HepG2 (cell line): ENCODE measurements at regions not wholly inside any gene's neighbourhood (a gene's known extent, or its start where the extent isn't known, plus 50 kb on each side); places are given as distances from the start of the nearest gene placed in this dataset.

Experiments
- CCAR2 ChIP-seq: fragments of 200-400 bp; formaldehyde crosslinking; optimal IDR thresholded peaks from 2 replicates; pipeline ENCODE3; 2018; ENCODE audit warnings: low read depth, mild to moderate bottlenecking, low read length, moderate library complexity
- CEBPB ChIP-seq: IDR thresholded peaks from 2 replicates; pipeline ENCODE4 v1.6.1; 2011; ENCODE audit warnings: low read depth, low read length, improper control_type of control experiment, borderline replicate concordance
- EP300 ChIP-seq, 3 experiments: sonication (generic) in 1 of 3; formaldehyde crosslinking in 1 of 3; IDR thresholded peaks; 2 replicates each; pipeline versions ENCODE4 v1.5.1 to v1.6.1; 2011 to 2020; ENCODE audit warnings: low read depth in 2 of 3, low read length in 2 of 3, borderline replicate concordance in 1 of 3, improper control_type of control experiment in 1 of 3, mild to moderate bottlenecking in 1 of 3, missing genetic modification reagents in 1 of 3, moderate library complexity in 1 of 3
- FOXP1 ChIP-seq, 2 experiments: fragments of 450-650 bp in 1 of 2; IDR thresholded peaks; 2 replicates each; pipeline ENCODE4 v1.6.1; 2017 to 2018; ENCODE audit warnings: antibody characterized with exemption in 1 of 2
- HHEX ChIP-seq: IDR thresholded peaks from 2 replicates; pipeline ENCODE4 v1.6.1; 2016; ENCODE audit warnings: control low read depth
- POLR2AphosphoS5 ChIP-seq: IDR thresholded peaks from 2 replicates; pipeline ENCODE4 v1.6.1; 2012; ENCODE audit warnings: low read depth, low read length
- ZNF292 ChIP-seq: sonication (generic); formaldehyde crosslinking; IDR thresholded peaks from 2 replicates; pipeline ENCODE4 v1.8.1; 2022; ENCODE audit warnings: mild to moderate bottlenecking, low read depth, missing genetic modification reagents, borderline replicate concordance
- ZNF567 ChIP-seq: sonication (generic); formaldehyde crosslinking; IDR thresholded peaks from 2 replicates; pipeline ENCODE4 v1.8.1; 2023; ENCODE audit warnings: mild to moderate bottlenecking, missing genetic modification reagents, borderline replicate concordance
- ZNF772 ChIP-seq: sonication (generic); formaldehyde crosslinking; IDR thresholded peaks from 2 replicates; pipeline ENCODE4 v1.5.0; 2020; ENCODE audit warnings: mild to moderate bottlenecking, missing genetic modification reagents
- TF ChIP-seq, protein P1 (sequence below), 2 experiments: IDR thresholded peaks; 2 replicates each; pipeline ENCODE4 v1.6.1; 2011 to 2012; ENCODE audit warnings: low read length in 2 of 2, borderline replicate concordance in 1 of 2, low read depth in 1 of 2, mild to moderate bottlenecking in 1 of 2, moderate library complexity in 1 of 2
- TF ChIP-seq, protein P2 (sequence below): sonication (generic); formaldehyde crosslinking; IDR thresholded peaks from 2 replicates; pipeline ENCODE4 v1.4.0; 2020; ENCODE audit warnings: missing genetic modification reagents
- TF ChIP-seq, protein P3 (sequence below): IDR thresholded peaks from 2 replicates; pipeline ENCODE4 v1.6.1; 2016; ENCODE audit warnings: low read depth

GRCh38 chr18:56489893-56490292, 148.5 kb downstream of the TXNL1 start:
- no peak for TF ChIP-seq HHEX
- TF ChIP-seq, protein P1, sequence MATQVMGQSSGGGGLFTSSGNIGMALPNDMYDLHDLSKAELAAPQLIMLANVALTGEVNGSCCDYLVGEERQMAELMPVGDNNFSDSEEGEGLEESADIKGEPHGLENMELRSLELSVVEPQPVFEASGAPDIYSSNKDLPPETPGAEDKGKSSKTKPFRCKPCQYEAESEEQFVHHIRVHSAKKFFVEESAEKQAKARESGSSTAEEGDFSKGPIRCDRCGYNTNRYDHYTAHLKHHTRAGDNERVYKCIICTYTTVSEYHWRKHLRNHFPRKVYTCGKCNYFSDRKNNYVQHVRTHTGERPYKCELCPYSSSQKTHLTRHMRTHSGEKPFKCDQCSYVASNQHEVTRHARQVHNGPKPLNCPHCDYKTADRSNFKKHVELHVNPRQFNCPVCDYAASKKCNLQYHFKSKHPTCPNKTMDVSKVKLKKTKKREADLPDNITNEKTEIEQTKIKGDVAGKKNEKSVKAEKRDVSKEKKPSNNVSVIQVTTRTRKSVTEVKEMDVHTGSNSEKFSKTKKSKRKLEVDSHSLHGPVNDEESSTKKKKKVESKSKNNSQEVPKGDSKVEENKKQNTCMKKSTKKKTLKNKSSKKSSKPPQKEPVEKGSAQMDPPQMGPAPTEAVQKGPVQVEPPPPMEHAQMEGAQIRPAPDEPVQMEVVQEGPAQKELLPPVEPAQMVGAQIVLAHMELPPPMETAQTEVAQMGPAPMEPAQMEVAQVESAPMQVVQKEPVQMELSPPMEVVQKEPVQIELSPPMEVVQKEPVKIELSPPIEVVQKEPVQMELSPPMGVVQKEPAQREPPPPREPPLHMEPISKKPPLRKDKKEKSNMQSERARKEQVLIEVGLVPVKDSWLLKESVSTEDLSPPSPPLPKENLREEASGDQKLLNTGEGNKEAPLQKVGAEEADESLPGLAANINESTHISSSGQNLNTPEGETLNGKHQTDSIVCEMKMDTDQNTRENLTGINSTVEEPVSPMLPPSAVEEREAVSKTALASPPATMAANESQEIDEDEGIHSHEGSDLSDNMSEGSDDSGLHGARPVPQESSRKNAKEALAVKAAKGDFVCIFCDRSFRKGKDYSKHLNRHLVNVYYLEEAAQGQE (IDR thresholded peaks at IDR 0.05; ENCODE audit: borderline replicate concordance in 1 of 2, low read depth in 1 of 2, low read length in 2 of 2) = no peak
- no peak for TF ChIP-seq EP300 (IDR thresholded peaks at IDR 0.05; ENCODE audit: low read depth in 2 of 2, low read length in 2 of 2)
- TF ChIP-seq EP300 (CRISPR knock-in tag; IDR thresholded peaks at IDR 0.05; ENCODE audit: borderline replicate concordance) = no peak
- no peak for TF ChIP-seq CEBPB
- TF ChIP-seq ZNF292 (CRISPR knock-in tag) = no peak
- TF ChIP-seq CCAR2 = no peak
- TF ChIP-seq, protein P2, sequence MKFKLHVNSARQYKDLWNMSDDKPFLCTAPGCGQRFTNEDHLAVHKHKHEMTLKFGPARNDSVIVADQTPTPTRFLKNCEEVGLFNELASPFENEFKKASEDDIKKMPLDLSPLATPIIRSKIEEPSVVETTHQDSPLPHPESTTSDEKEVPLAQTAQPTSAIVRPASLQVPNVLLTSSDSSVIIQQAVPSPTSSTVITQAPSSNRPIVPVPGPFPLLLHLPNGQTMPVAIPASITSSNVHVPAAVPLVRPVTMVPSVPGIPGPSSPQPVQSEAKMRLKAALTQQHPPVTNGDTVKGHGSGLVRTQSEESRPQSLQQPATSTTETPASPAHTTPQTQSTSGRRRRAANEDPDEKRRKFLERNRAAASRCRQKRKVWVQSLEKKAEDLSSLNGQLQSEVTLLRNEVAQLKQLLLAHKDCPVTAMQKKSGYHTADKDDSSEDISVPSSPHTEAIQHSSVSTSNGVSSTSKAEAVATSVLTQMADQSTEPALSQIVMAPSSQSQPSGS (CRISPR knock-in tag) = no peak
- TF ChIP-seq, protein P3, sequence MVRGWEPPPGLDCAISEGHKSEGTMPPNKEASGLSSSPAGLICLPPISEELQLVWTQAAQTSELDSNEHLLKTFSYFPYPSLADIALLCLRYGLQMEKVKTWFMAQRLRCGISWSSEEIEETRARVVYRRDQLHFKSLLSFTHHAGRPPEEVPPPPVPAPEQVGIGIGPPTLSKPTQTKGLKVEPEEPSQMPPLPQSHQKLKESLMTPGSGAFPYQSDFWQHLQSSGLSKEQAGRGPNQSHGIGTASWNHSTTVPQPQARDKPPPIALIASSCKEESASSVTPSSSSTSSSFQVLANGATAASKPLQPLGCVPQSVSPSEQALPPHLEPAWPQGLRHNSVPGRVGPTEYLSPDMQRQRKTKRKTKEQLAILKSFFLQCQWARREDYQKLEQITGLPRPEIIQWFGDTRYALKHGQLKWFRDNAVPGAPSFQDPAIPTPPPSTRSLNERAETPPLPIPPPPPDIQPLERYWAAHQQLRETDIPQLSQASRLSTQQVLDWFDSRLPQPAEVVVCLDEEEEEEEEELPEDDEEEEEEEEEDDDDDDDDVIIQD (CRISPR knock-in tag) = no peak
- TF ChIP-seq POLR2AphosphoS5 = no peak
- no peak for TF ChIP-seq ZNF772 (CRISPR knock-in tag)
- no peak for TF ChIP-seq FOXP1 (IDR thresholded peaks at IDR 0.05)
- no peak for TF ChIP-seq FOXP1 (CRISPR knock-in tag; IDR thresholded peaks at IDR 0.05)
- no peak for TF ChIP-seq ZNF567 (CRISPR knock-in tag)
